Aorta (tissue), 5 donors: ENCODE measurements at regions not wholly inside any gene's neighbourhood (a gene's known extent, or its start where the extent isn't known, plus 50 kb on each side); places are given as distances from the start of the nearest gene placed in this dataset.
A peak's percentile ranks its signal among the peaks of the same experiment; 100 is the strongest.

ENCODE experiments used
- ATAC-seq: fragments of 200-7000 bp; cut with Tn5 transposase; one replicate; pipeline ENCODE4 v1.9.1; 2022; ENCODE audit warnings: moderate library complexity; ENCODE audit not compliant: low FRiP score
- DNase-seq, 2 donors: peaks; one replicate each; pipeline ENCODE4 v3.0.0-alpha.2; 2020
- H3K27ac ChIP-seq, 2 donors: one replicate each; pipeline ENCODE4 v1.5.1; 2013; ENCODE audit warnings: low read length in 2 of 2, mild to moderate bottlenecking in 2 of 2, moderate library complexity in 2 of 2, control low read depth in 1 of 2, inconsistent platforms in 1 of 2, low read depth in 1 of 2
- H3K27me3 ChIP-seq, 2 donors: one replicate each; pipeline ENCODE4 v1.6.1; 2013; ENCODE audit warnings: control low read depth in 1 of 2, low read length in 1 of 2, mild to moderate bottlenecking in 1 of 2, moderate library complexity in 1 of 2; ENCODE audit not compliant: insufficient read depth in 2 of 2, control insufficient read depth in 1 of 2
- H3K36me3 ChIP-seq, 2 donors: one replicate each; pipeline ENCODE4 v1.6.1; 2013; ENCODE audit warnings: control low read depth in 1 of 2, low read length in 1 of 2, mild to moderate bottlenecking in 1 of 2; ENCODE audit not compliant: insufficient read depth in 2 of 2, control insufficient read depth in 1 of 2
- H3K4me1 ChIP-seq, 2 donors: one replicate each; pipeline ENCODE4 v1.6.1; 2013; ENCODE audit warnings: low read length in 2 of 2, control low read depth in 1 of 2, mild to moderate bottlenecking in 1 of 2, moderate library complexity in 1 of 2; ENCODE audit not compliant: insufficient read depth in 2 of 2, control insufficient read depth in 1 of 2
- H3K4me3 ChIP-seq, 2 donors: one replicate each; pipeline ENCODE4 v1.5.1; 2013; ENCODE audit warnings: low read length in 2 of 2, control low read depth in 1 of 2, mild to moderate bottlenecking in 1 of 2
- H3K9me3 ChIP-seq: one replicate; pipeline ENCODE4 v1.6.1; 2013; ENCODE audit warnings: mild to moderate bottlenecking, low read length; ENCODE audit not compliant: control insufficient read depth
- WGBS, 2 donors: extraction: QIAGEN DNeasy Blood & Tissue Kit; methylation state at CpG; one replicate each; pipeline ENCODE4 v1.1.7; 2013; 5-methylcytosine and 5-hydroxymethylcytosine counted together
- intact Hi-C, 2 donors: fragments of 100-400 bp; cut with DNase I; formaldehyde crosslinking; loops; one replicate each; pipeline versions ENCODE4 v1.14.2 to v1.15.0; 2022
- donor health status: healthy with polysubstance abuse.
- donor health status: Bipolar disorder and iron deficiency.
- donor health status: DM: no; HTN: no; CAD: no.
- donor health status: DM: no; HTN: no; CAD: no.
- donor health status: DM: yes; HTN: yes; CAD: no.

DNA sequence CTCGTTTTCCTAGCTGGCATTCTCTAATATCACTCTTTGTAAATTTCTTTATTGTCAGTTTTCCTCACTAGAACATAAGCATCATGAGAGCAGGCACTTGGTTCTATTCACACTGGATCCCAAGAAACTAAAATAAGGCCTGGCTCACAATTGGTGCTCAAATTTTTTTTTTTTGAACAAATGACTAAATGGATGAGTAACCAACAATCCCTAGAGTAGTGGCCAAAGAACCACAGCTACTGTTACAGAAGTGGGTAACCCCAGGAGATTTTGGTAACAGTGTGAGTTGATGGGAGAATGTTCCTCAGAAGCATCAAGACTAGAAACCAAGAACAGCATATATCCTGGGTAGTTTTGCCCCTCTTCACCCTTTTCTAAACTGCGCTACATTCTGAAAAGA is 572.6 kb downstream of the INSC start:
- ATAC-seq (no peak), DNase-seq (no peak)
- Histone ChIP-seq H3K4me1 (no peaks in the 10 kb centered on the region), H3K4me3 (no peak overlapping the region), H3K9me3 (no peaks in the 10 kb centered on the region), H3K36me3 (no peaks in the 10 kb centered on the region), H3K27ac (no peak overlapping the region), H3K27me3 (peaks cover 0 to under 1% of the 10 kb centered on the region in 2 donors)
- intact Hi-C loops, result no loop called here
- 92 to 94% methylated on average over 2 of the region's 2 CpGs for WGBS, 2 donors

GRCh38 chr11:15688351-15688792 is 573.6 kb downstream of the INSC start:
- 58 to 71% methylated on average over 4 of the region's 4 CpGs for WGBS, 2 donors
- no peak overlapping the region for H3K4me3 ChIP-seq
- ATAC-seq, result peak; percentile 68
- H3K9me3 ChIP-seq, result no peaks in the 10 kb centered on the region
- no peaks in the 10 kb centered on the region for H3K36me3 ChIP-seq
- peaks cover 2 to 3% of the 10 kb centered on the region in 2 donors for H3K27me3 ChIP-seq
- intact Hi-C loops, result no loop called here
- H3K27ac ChIP-seq, result no peak overlapping the region
- DNase-seq, result peak in 1 of 2 donors; percentile 67
- H3K4me1 ChIP-seq, result no peaks in the 10 kb centered on the region

- 63 to 75% methylated on average over 3 of the region's 3 CpGs for WGBS, 2 donors
- Histone ChIP-seq H3K4me1 (no peaks in the 10 kb centered on the region), H3K27me3 (peaks cover 2 to 3% of the 10 kb centered on the region in 2 donors), H3K9me3 (no peaks in the 10 kb centered on the region), H3K4me3 (no peak overlapping the region), H3K36me3 (no peaks in the 10 kb centered on the region), H3K27ac (no peak overlapping the region)
- DNase-seq (no peak), ATAC-seq (no peak)
- intact Hi-C loops, result no loop called here
These were observed 575.6 kb downstream of the INSC start for GRCh38 chr11:15690320-15690719.

DNA sequence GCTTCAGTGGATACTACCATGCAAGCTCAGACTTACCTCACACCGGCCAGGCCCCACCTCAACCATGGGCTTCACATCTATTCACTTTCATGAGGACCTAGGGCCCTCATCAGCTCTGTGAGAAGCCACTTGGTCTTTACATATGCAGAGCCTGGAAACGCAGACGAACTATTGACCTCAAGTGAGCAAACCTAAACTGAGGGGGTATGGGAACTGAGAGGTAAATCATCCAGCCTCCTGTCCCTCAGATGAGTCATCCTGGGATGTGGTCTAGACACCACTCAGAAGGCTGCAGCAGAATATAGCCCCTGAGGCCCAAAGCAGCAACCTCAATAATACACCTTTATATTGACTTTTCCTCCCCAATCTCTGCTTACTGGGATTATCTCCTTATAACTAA is 578.0 kb downstream of the INSC start:
- H3K4me3 ChIP-seq, result no peak overlapping the region
- H3K27ac ChIP-seq, result no peak overlapping the region
- intact Hi-C loops, result no loop called here
- H3K4me1 ChIP-seq, result no peaks in the 10 kb centered on the region
- no peaks in the 10 kb centered on the region for H3K36me3 ChIP-seq
- H3K9me3 ChIP-seq, result no peaks in the 10 kb centered on the region
- peaks cover 2 to 3% of the 10 kb centered on the region in 2 donors for H3K27me3 ChIP-seq
- WGBS, 2 donors, result 91 to 92% methylated on average over 3 of the region's 3 CpGs
- no peak for DNase-seq
- ATAC-seq, result no peak

GRCh38 chr11:15695096-15695721 is 580.5 kb downstream of the INSC start:
- H3K4me1 ChIP-seq, result no peaks in the 10 kb centered on the region
- H3K27me3 ChIP-seq, result peaks cover 2 to 3% of the 10 kb centered on the region in 2 donors
- no peak for DNase-seq
- no peaks in the 10 kb centered on the region for H3K36me3 ChIP-seq
- no peak for ATAC-seq
- WGBS, 2 donors, result 83 to 87% methylated on average over 3 of the region's 3 CpGs
- H3K9me3 ChIP-seq, result no peaks in the 10 kb centered on the region
- no peak overlapping the region for H3K4me3 ChIP-seq
- intact Hi-C loops, result no loop called here
- H3K27ac ChIP-seq, result no peak overlapping the region

DNA sequence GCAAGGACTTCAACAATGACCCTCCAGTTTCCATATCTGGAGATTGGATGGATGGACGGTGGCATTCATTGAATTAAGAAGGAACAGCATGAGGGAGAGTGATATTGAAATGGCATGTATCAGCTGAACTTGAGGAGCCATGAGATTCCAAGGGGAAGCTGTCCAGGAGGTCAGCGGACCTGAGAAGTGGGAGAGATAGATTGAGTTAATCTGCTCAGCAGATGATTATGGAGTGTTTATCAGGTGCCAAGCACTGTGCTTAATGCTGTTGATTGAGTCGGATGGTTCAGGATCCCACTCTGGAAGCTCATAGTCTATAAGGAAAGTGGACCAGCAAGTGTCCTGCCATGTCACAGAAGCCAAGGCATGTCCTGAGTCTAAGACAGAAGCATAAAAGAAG is 581.3 kb downstream of the INSC start:
- no peaks in the 10 kb centered on the region for H3K4me1 ChIP-seq
- H3K4me3 ChIP-seq, result no peak overlapping the region
- H3K9me3 ChIP-seq, result no peaks in the 10 kb centered on the region
- DNase-seq (no peak), ATAC-seq (no peak)
- intact Hi-C loops, result no loop called here
- no peaks in the 10 kb centered on the region for H3K36me3 ChIP-seq
- 80 to 82% methylated on average over 3 of the region's 3 CpGs for WGBS, 2 donors
- peaks cover 2 to 3% of the 10 kb centered on the region in 2 donors for H3K27me3 ChIP-seq
- no peak overlapping the region for H3K27ac ChIP-seq

DNA sequence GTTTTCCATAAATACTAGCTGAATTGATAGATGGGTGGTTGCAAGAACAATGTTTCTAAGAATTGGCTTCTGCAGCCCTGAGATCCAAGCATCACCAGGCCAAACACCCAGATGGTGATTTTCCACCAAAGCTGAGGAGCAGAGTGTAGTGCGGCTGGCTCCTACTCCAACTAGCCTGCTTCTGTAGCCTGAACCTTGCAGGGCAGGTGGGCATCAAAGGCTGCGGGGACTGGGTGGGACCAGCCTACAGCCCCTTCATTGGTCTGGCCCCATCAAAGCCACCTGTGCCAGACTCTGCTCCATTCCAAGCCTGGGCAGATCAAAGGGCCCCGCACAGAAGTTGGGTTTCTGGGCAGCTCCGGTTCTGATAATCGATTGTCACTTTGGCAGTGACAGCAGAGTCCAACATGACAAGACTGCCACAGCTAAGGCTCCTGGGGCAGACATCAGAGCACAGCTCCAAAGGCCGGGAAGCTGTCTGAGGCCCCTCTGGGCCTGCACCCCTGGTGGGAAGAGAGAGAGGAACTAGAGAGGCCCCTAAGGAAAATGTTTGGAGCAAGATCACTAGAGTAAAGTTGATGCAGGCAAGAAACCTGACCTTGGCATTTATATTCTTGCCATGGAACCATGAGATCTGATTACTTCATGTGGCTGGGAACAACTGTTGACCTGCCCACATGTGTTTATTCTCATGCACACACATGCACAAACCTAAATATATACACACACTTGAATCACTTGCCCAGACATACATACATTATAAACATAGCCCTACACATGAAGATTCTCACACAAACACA is 582.9 kb downstream of the INSC start:
- H3K27ac ChIP-seq, result no peak overlapping the region
- no peaks in the 10 kb centered on the region for H3K4me1 ChIP-seq
- H3K9me3 ChIP-seq, result no peaks in the 10 kb centered on the region
- peaks cover 0 to 2% of the 10 kb centered on the region in 2 donors for H3K27me3 ChIP-seq
- no peak overlapping the region for H3K4me3 ChIP-seq
- DNase-seq, result no peak
- 92 to 95% methylated on average over 6 of the region's 6 CpGs for WGBS, 2 donors
- ATAC-seq, result no peak
- H3K36me3 ChIP-seq, result no peaks in the 10 kb centered on the region
- intact Hi-C loops, result no loop called here

GRCh38 chr11:15698855-15699254 is 584.1 kb downstream of the INSC start:
- H3K36me3 ChIP-seq, result no peaks in the 10 kb centered on the region
- intact Hi-C loops, result no loop called here
- H3K27me3 ChIP-seq, result no peaks in the 10 kb centered on the region
- no peaks in the 10 kb centered on the region for H3K4me1 ChIP-seq
- no peak for ATAC-seq
- H3K9me3 ChIP-seq, result no peaks in the 10 kb centered on the region
- H3K27ac ChIP-seq, result no peak overlapping the region
- no peak overlapping the region for H3K4me3 ChIP-seq
- WGBS, 2 donors, result 90 to 96% methylated on average over 3 of the region's 3 CpGs
- no peak for DNase-seq

DNA sequence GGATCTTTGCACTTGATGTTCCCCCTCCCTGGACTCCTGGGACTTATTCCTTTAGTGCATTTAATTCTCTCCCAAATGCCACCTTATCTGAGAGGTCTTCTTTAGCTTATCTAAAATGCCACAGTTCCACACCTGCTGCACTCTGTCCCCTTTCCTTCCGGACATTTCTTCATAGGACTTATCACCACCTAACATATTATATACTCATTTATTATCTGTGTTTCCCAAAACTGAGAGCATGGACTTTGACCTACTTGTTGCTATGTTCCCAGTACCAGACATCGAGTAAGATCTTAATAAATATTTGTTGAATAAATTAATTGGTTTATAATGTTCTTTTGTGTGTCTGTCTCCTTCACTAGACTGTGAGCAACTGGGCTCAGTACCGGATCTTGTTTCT is 585.3 kb downstream of the INSC start:
- Histone ChIP-seq H3K9me3 (no peaks in the 10 kb centered on the region), H3K36me3 (no peaks in the 10 kb centered on the region), H3K4me3 (no peak overlapping the region), H3K27ac (no peak overlapping the region), H3K27me3 (no peaks in the 10 kb centered on the region), H3K4me1 (no peaks in the 10 kb centered on the region)
- WGBS, 2 donors, result 90 to 94% methylated on average over 3 of the region's 3 CpGs
- DNase-seq (no peak), ATAC-seq (no peak)
- intact Hi-C loops, result no loop called here
